A549 (cell line): ENCODE measurements at regions not wholly inside any gene's neighbourhood (a gene's known extent, or its start where the extent isn't known, plus 50 kb on each side); places are given as distances from the start of the nearest gene placed in this dataset.
"Not testable (repeated sequence)": the region's sequence is repeated elsewhere in the genome, so short reads cannot be mapped to it uniquely, and the experiment has no call there.

Experiments used
- ATAC-seq, 2 experiments: fragments of 200-7000 bp in 1 of 2; fragments of >200 bp in 1 of 2; cut with Nextera tagmentation in 1 of 2; cut with Tn5 transposase in 1 of 2; 3 replicates each; pipeline versions ENCODE4 v1.8.0 to v1.9.1; 2018 to 2020; ENCODE audit warnings: mild to moderate bottlenecking in 1 of 2, moderate library complexity in 1 of 2
- CTCF ChIA-PET: fragments of 300-600 bp; sonication (Branson Sonifier 250); formaldehyde crosslinking; extraction: SDS; loops from one replicate; lab custom pipeline; 2021; ENCODE audit warnings: antibody characterized with exemption, inconsistent platforms; lab: Yijun Ruan, JAX
- POLR2A ChIA-PET: fragments of 350-600 bp; formaldehyde crosslinking; extraction: SDS; loops from one replicate; lab custom pipeline; 2021; ENCODE audit warnings: antibody characterized with exemption, inconsistent platforms; lab: Yijun Ruan, JAX
- DNase-seq, 2 experiments: peaks; one replicate each; pipeline versions ENCODE4 v3.0.0 to v3.0.0-alpha.2; 2011 to 2016; ENCODE audit warnings: low read depth in 1 of 2, low spot score in 1 of 2
- FAIRE-seq: peaks from 2 replicates; lab custom pipeline; 2011; peaks lifted over from hg19 to GRCh38; lab: Jason Lieb, UNC
- H3K27ac ChIP-seq, 2 experiments: fragments of >200 bp; sonication (Bioruptor Twin); formaldehyde crosslinking; 3 replicates each; pipeline ENCODE4 v1.5.1; 2016 to 2017
- H3K4me1 ChIP-seq: fragments of >200 bp; sonication (Bioruptor Twin); formaldehyde crosslinking; 3 replicates; pipeline ENCODE4 v1.6.1; 2016
- H3K4me2 ChIP-seq: fragments of >200 bp; sonication (Bioruptor Twin); formaldehyde crosslinking; 3 replicates; pipeline ENCODE4 v1.6.1; 2016
- H3K4me3 ChIP-seq: fragments of >200 bp; sonication (Bioruptor Twin); formaldehyde crosslinking; 3 replicates; pipeline ENCODE4 v1.5.1; 2016
- H3K9me3 ChIP-seq: fragments of >200 bp; sonication (Bioruptor Twin); formaldehyde crosslinking; 3 replicates; pipeline ENCODE4 v1.6.1; 2016
- RAD21 ChIP-seq, 2 experiments: fragments of >200 bp in 1 of 2; sonication (Bioruptor Twin) in 1 of 2; formaldehyde crosslinking in 1 of 2; IDR thresholded peaks in 1 of 2; conservative IDR thresholded peaks in 1 of 2; 2 replicates in 1 of 2; 3 replicates in 1 of 2; pipeline ENCODE4 v1.6.1; 2012 to 2018; ENCODE audit warnings: inconsistent platforms in 1 of 2
- SMC3 ChIP-seq: fragments of >200 bp; sonication (Bioruptor Twin); formaldehyde crosslinking; IDR thresholded peaks from 3 replicates; pipeline ENCODE4 v1.6.1; 2018; ENCODE audit warnings: inconsistent platforms
- WGBS: methylation state at CpG from one replicate; pipeline ENCODE4 v1.1.6; 2017; ENCODE audit errors: missing lambda C conversion rate; 5-methylcytosine and 5-hydroxymethylcytosine counted together
- TF ChIP-seq, protein P1 (sequence below): fragments of >200 bp; sonication (Bioruptor Twin); formaldehyde crosslinking; IDR thresholded peaks from 3 replicates; pipeline ENCODE4 v1.5.1; 2016

DNA sequence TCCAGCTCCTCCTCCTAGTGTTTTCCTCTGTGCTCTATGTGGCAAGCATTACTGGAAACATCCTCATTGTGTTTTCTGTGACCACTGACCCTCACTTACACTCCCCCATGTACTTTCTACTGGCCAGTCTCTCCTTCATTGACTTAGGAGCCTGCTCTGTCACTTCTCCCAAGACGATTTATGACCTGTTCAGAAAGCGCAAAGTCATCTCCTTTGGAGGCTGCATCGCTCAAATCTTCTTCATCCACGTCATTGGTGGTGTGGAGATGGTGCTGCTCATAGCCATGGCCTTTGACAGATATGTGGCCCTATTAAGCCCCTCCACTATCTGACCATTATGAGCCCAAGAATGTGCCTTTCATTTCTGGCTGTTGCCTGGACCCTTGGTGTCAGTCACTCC lies 64.0 kb downstream of the OR4F15 start:
- H3K27ac ChIP-seq, H3K9me3 ChIP-seq, H3K4me2 ChIP-seq, H3K4me1 ChIP-seq, FAIRE-seq, H3K4me3 ChIP-seq, CTCF ChIA-PET, POLR2A ChIA-PET, DNase-seq, ATAC-seq: not testable (repeated sequence)
- WGBS: 35% methylated on average over 4 of the region's 4 CpGs

DNA sequence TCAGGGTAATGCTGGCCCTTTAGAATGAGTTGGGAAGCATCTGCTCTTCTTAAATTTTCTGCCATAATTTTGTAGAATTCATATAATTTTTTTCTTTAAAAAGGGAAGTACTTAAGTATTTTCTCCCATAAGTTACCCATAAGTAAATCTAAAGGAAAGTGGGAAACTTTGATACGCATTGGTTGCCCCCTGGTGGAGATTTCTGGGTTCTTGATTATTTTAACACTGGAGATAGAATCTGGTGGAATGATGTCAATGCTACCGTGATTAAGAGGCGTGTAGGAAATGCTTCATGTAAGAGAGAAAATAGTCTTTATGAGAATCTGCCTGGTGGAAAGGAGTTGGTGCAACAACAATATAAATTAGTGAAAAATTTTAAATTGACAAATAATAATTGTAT lies 65.6 kb downstream of the OR4F15 start:
- ATAC-seq, H3K4me3 ChIP-seq, H3K4me1 ChIP-seq, FAIRE-seq, POLR2A ChIA-PET, DNase-seq, CTCF ChIA-PET, H3K4me2 ChIP-seq, H3K27ac ChIP-seq, H3K9me3 ChIP-seq: not testable (repeated sequence)
- WGBS: 0% methylated on average over 3 of the region's 3 CpGs
- TF ChIP-seq, protein P1, sequence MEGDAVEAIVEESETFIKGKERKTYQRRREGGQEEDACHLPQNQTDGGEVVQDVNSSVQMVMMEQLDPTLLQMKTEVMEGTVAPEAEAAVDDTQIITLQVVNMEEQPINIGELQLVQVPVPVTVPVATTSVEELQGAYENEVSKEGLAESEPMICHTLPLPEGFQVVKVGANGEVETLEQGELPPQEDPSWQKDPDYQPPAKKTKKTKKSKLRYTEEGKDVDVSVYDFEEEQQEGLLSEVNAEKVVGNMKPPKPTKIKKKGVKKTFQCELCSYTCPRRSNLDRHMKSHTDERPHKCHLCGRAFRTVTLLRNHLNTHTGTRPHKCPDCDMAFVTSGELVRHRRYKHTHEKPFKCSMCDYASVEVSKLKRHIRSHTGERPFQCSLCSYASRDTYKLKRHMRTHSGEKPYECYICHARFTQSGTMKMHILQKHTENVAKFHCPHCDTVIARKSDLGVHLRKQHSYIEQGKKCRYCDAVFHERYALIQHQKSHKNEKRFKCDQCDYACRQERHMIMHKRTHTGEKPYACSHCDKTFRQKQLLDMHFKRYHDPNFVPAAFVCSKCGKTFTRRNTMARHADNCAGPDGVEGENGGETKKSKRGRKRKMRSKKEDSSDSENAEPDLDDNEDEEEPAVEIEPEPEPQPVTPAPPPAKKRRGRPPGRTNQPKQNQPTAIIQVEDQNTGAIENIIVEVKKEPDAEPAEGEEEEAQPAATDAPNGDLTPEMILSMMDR: peak; percentile 35
- TF ChIP-seq RAD21 (conservative IDR thresholded peaks at IDR 0.05 in 1 of 2, IDR thresholded peaks at IDR 0.05 in 1 of 2) (peak; percentile 46 to 47), SMC3 (peak; percentile 34; the same call in 1 of the 3 replicates)

DNA sequence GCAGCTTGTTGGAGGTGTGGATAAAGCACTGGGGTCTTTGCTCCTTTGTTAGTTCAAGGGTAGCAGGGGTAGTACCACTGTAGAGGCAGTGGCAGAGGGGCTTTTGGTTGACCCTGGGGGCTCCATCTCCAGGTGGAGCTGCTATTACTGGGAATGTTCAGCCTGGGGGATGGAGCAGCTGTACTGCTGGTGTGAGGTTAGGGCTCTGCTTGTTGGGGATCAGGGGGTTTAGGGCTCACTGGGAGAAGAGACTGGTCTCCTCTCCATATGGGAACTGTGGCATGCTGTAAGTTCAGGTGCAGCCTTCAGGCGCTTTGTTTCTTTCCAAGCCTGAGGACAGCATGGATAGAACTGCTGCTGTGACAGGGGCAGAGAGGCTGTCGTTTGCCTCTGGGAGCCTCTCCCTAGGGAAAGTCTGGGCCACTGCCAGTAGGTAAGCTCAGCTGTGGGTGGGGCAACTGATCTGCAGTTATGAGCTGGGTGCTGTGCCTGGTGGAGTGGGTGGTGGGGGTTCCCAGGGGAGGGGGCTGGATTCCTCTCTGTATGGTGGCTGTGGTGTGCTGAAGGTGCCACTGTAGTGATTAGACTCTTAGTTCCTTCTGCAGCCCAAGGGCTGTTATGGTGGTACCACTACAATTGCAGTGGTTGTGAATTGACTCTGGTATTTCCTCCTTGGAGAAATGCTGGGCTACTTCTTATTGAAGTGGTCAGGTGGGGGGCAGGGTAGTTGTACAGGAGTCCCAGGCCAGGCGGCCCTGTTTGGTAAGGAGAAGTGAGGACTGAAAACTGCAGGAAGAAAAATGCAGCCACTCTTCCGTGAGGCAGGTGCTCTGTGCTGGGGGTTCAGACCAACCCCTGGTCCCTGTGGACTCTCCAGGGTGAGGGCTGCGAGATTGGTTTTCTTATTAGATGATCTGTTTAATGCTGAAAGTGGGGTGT lies 100.6 kb downstream of the OR4F15 start:
- ATAC-seq, DNase-seq, H3K4me2 ChIP-seq, POLR2A ChIA-PET, H3K4me1 ChIP-seq, H3K27ac ChIP-seq, H3K4me3 ChIP-seq, CTCF ChIA-PET, FAIRE-seq, H3K9me3 ChIP-seq: not testable (repeated sequence)
- WGBS: 38% methylated on average over 2 of the region's 5 CpGs

DNA sequence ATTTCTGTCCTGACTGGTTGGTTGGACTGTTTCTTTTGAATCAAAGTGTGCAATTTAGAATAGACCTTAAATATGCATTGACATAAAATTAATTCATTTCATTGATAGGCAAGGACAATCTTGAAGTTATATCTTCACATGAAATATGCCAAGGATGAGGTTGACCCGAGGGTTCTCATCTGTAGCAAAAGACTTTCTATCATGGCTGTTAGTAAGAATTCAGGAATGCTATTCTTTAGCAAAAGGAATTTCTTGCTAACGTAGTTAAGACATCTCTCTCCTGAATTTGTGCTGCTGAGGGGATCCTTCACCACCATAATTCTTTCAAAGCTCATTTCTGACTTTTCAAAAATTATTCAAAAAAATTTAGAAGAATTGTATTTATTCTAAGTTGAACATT lies 112.6 kb downstream of the OR4F15 start:
- H3K4me3 ChIP-seq, H3K9me3 ChIP-seq, CTCF ChIA-PET, DNase-seq, H3K4me1 ChIP-seq, H3K4me2 ChIP-seq, ATAC-seq, POLR2A ChIA-PET, H3K27ac ChIP-seq, FAIRE-seq: not testable (repeated sequence)
- WGBS: 0% methylated on average over 1 of the region's 2 CpGs

DNA sequence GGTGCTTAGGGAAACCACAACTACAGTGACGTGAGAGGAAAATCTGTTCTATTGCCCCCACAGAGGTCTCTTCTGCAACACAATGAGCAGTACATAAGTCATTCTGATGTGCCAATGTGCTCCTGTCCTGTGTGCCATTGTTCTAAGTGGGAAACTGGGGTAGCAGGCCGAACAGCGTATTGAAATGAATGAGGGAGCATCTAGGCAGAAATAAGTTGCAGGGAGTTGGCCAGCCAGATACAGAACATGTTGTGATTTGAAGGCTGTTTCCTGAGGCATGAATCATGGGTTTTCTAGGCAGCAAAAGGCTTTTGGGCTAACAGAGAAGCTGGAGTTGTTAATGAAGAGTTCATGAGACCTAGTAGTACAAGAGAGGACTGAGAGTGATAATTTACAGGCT lies 122.5 kb downstream of the OR4F15 start:
- H3K27ac ChIP-seq, H3K4me2 ChIP-seq, H3K4me3 ChIP-seq, H3K9me3 ChIP-seq, FAIRE-seq, H3K4me1 ChIP-seq, ATAC-seq, DNase-seq, POLR2A ChIA-PET, CTCF ChIA-PET: not testable (repeated sequence)
- no CpG with 5 or more reads among the region's 3 CpGs for WGBS

DNA sequence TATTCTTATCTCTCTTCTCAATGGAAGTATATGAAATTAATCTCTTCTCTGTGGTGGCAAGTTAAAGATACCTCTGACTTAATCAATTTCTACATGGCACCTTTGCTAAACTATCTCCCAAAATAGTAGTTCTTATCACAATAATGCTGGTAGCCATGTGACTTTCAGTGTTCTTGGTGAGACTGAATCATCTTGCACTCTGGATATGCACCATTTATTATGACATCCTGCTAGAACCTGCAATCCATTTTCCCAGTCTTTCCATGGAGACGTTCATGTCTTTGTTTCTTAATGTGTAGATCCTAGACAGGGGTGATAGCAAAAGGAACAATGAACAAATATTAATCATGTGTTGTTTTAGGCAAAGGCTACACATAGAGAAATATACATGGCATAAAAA lies 125.4 kb downstream of the OR4F15 start:
- no CpG with 5 or more reads among the region's 1 CpG for WGBS
- H3K9me3 ChIP-seq, H3K4me1 ChIP-seq, H3K27ac ChIP-seq, DNase-seq, POLR2A ChIA-PET, H3K4me2 ChIP-seq, FAIRE-seq, CTCF ChIA-PET, H3K4me3 ChIP-seq, ATAC-seq: not testable (repeated sequence)

DNA sequence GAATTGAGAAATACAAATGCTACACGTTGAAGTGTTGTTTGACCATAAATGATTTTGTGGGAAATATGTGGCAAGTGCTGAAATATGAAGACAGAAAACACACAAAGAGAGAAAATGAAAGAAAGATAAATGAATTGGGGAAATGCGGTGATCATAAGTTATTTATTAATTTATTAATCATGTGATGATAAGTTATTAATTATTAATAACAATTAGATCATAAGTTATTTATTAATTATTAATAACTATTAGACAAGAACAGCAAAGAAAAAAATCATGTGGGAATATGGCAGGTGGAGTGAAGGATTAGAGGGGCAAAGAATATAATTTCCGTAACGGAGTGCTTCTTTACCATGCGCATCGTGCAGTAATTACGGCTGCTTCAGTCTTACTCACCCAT lies 126.6 kb downstream of the OR4F15 start:
- FAIRE-seq, H3K4me2 ChIP-seq, H3K9me3 ChIP-seq, H3K27ac ChIP-seq, H3K4me3 ChIP-seq, POLR2A ChIA-PET, H3K4me1 ChIP-seq, CTCF ChIA-PET, DNase-seq, ATAC-seq: not testable (repeated sequence)
- WGBS: 74% methylated on average over 6 of the region's 7 CpGs

DNA sequence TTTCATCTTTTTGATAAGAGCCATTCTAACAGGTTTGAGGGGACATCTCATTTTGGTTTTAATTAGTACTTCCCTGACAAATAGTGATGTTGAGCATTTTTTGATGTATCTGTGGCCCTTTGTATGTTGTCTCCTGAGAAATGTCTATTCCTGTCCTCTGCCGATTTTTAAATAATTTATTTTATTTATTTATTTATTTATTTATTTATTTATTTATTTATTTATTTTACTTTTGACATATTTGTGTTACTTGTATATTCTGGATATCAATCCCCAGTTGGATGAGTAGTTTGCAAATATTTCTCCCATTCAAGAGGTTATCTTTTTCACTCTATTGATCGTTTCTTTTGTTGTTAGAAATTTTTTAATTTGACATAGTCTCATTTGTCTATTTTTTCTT lies 133.9 kb downstream of the OR4F15 start:
- H3K4me1 ChIP-seq, FAIRE-seq, H3K9me3 ChIP-seq, POLR2A ChIA-PET, CTCF ChIA-PET, H3K27ac ChIP-seq, H3K4me3 ChIP-seq, ATAC-seq, DNase-seq, H3K4me2 ChIP-seq: not testable (repeated sequence)
- 1% methylated on average over 2 of the region's 2 CpGs for WGBS

DNA sequence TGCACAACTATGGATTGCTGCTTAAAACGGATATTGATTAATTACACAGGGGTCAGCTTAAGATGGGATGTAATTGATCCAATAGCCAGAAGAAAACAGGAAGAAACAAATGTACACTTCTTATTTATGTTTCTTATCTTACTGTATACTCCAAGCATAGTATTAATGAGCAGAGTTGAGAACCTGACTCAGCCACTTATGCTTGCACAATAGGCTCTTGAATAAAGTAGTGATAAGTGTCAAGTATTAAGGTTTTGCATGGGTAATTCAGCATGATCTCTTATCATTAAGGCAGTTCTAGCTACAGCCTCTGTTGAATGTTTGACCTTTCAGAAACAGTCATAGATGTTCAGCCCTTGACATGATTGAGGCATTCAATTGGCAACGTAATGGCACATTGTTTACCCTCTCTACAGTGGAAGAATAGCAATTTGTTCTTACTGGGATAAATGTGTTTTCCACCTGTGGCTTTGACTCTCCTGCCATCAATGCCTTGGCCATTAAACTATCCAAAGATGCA lies 136.5 kb downstream of the OR4F15 start:
- CTCF ChIA-PET, H3K27ac ChIP-seq, H3K4me3 ChIP-seq, H3K4me2 ChIP-seq, H3K9me3 ChIP-seq, POLR2A ChIA-PET, DNase-seq, FAIRE-seq, H3K4me1 ChIP-seq, ATAC-seq: not testable (repeated sequence)
- 0% methylated on average over 1 of the region's 2 CpGs for WGBS
